H9 (cell line): ENCODE measurements at regions not wholly inside any gene's neighbourhood (a gene's known extent, or its start where the extent isn't known, plus 50 kb on each side); places are given as distances from the start of the nearest gene placed in this dataset.

ENCODE experiments used
- DNase-seq: peaks from one replicate; pipeline ENCODE4 v3.0.0-alpha.2; 2017
- H2AFZ ChIP-seq: one replicate; pipeline ENCODE4 v1.6.1; 2013; ENCODE audit warnings: mild to moderate bottlenecking, low read length, control low read depth, moderate library complexity
- H2AK5ac ChIP-seq: 2 replicates; pipeline ENCODE4 v1.6.1; 2013; ENCODE audit warnings: low read length, control low read depth, mixed read lengths; ENCODE audit not compliant: insufficient read length
- H2BK120ac ChIP-seq: one replicate; pipeline ENCODE4 v1.6.1; 2013; ENCODE audit warnings: low read depth, mild to moderate bottlenecking, low read length, control low read depth, inconsistent platforms; ENCODE audit not compliant: poor library complexity, severe bottlenecking
- H2BK12ac ChIP-seq: 2 replicates; pipeline ENCODE4 v1.6.1; 2013; ENCODE audit warnings: low read length, control low read depth, mixed read lengths, low read depth; ENCODE audit not compliant: insufficient read length
- H2BK15ac ChIP-seq: 2 replicates; pipeline ENCODE4 v1.6.1; 2013; ENCODE audit warnings: low read depth, low read length, control low read depth
- H2BK20ac ChIP-seq: one replicate; pipeline ENCODE4 v1.6.1; 2013; ENCODE audit warnings: low read depth, mild to moderate bottlenecking, low read length, control low read depth, inconsistent platforms; ENCODE audit not compliant: poor library complexity, severe bottlenecking
- H2BK5ac ChIP-seq: 2 replicates; pipeline ENCODE4 v1.6.1; 2013; ENCODE audit warnings: low read length, control low read depth, mixed read lengths; ENCODE audit not compliant: insufficient read length
- H3K14ac ChIP-seq: 2 replicates; pipeline ENCODE4 v1.6.1; 2013; ENCODE audit warnings: low read length, control low read depth; ENCODE audit not compliant: insufficient read depth
- H3K18ac ChIP-seq: 2 replicates; pipeline ENCODE4 v1.6.1; 2013; ENCODE audit warnings: low read depth, mild to moderate bottlenecking, mixed read lengths, low read length, control low read depth; ENCODE audit not compliant: insufficient read length
- H3K23ac ChIP-seq: 2 replicates; pipeline ENCODE4 v1.6.1; 2013; ENCODE audit warnings: low read length, control low read depth, mixed read lengths, low read depth; ENCODE audit not compliant: insufficient read length
- H3K23me2 ChIP-seq: 2 replicates; pipeline ENCODE4 v1.6.1; 2013; ENCODE audit warnings: low read depth, mild to moderate bottlenecking, mixed read lengths, low read length, control low read depth; ENCODE audit not compliant: insufficient read length, poor library complexity, severe bottlenecking
- H3K27ac ChIP-seq: 2 replicates; pipeline ENCODE4 v1.5.1; 2013; ENCODE audit warnings: low read length, control low read depth, mixed read lengths, low read depth; ENCODE audit not compliant: insufficient read length
- H3K27me3 ChIP-seq: 2 replicates; pipeline ENCODE4 v1.6.1; 2013; ENCODE audit warnings: low read length, control low read depth, inconsistent platforms; ENCODE audit not compliant: insufficient read depth
- H3K4ac ChIP-seq: 2 replicates; pipeline ENCODE4 v1.6.1; 2013; ENCODE audit warnings: low read depth, mild to moderate bottlenecking, control low read depth, inconsistent platforms, low read length, moderate library complexity
- H3K4me1 ChIP-seq: 2 replicates; pipeline ENCODE4 v1.6.1; 2013; ENCODE audit warnings: low read length, control low read depth, inconsistent platforms; ENCODE audit not compliant: insufficient read depth
- H3K4me2 ChIP-seq: 2 replicates; pipeline ENCODE4 v1.6.1; 2013; ENCODE audit warnings: low read length, control low read depth, mixed read lengths; ENCODE audit not compliant: insufficient read length, insufficient read depth
- H3K56ac ChIP-seq: 2 replicates; pipeline ENCODE4 v1.6.1; 2013; ENCODE audit warnings: low read depth, mild to moderate bottlenecking, mixed read lengths, low read length, control low read depth; ENCODE audit not compliant: insufficient read length
- H3K79me1 ChIP-seq: 2 replicates; pipeline ENCODE4 v1.6.1; 2013; ENCODE audit warnings: low read depth, mild to moderate bottlenecking, moderate library complexity, low read length, control low read depth, inconsistent platforms; ENCODE audit not compliant: insufficient read depth, poor library complexity, severe bottlenecking
- H3K79me2 ChIP-seq: 2 replicates; pipeline ENCODE4 v1.6.1; 2013; ENCODE audit warnings: low read length, control low read depth, inconsistent platforms; ENCODE audit not compliant: insufficient read depth
- H3K9ac ChIP-seq: 2 replicates; pipeline ENCODE4 v1.6.1; 2013; ENCODE audit warnings: low read length, control low read depth, mixed read lengths; ENCODE audit not compliant: insufficient read length; ENCODE audit errors: extremely low read depth
- H3K9me3 ChIP-seq: one replicate; pipeline ENCODE4 v1.6.1; 2013; ENCODE audit warnings: low read depth, low read length, inconsistent platforms; ENCODE audit not compliant: control insufficient read depth
- H3T11ph ChIP-seq: one replicate; pipeline ENCODE4 v1.6.1; 2013; ENCODE audit warnings: mild to moderate bottlenecking, low read length, control low read depth, inconsistent platforms
- H4K20me1 ChIP-seq: one replicate; pipeline ENCODE4 v1.6.1; 2013; ENCODE audit not compliant: control insufficient read depth, insufficient read length, insufficient read depth
- H4K5ac ChIP-seq: 2 replicates; pipeline ENCODE4 v1.6.1; 2013; ENCODE audit warnings: low read depth, mild to moderate bottlenecking, mixed read lengths, low read length, control low read depth; ENCODE audit not compliant: insufficient read length
- H4K8ac ChIP-seq: replicated peaks from 2 replicates; pipeline ENCODE4 v1.6.1; 2013; ENCODE audit warnings: low read length, control low read depth, mixed read lengths, low read depth; ENCODE audit not compliant: insufficient read length
- H4K91ac ChIP-seq: 2 replicates; pipeline ENCODE4 v1.6.1; 2013; ENCODE audit warnings: low read depth, mild to moderate bottlenecking, moderate library complexity, mixed read lengths, low read length, control low read depth; ENCODE audit not compliant: insufficient read length
- H3K27ac Mint-ChIP-seq, 3 experiments: 2 replicates in 2 of 3; 3 replicates in 1 of 3; pipeline ENCODE4 v1.8.0; 2020 to 2021; ENCODE audit warnings: mixed read lengths in 3 of 3, mild to moderate bottlenecking in 1 of 3, moderate library complexity in 1 of 3
- H3K27me3 Mint-ChIP-seq: 2 replicates; pipeline ENCODE4 v1.8.0; 2021; ENCODE audit warnings: low read depth, mild to moderate bottlenecking, moderate library complexity, mixed read lengths
- H3K36me3 Mint-ChIP-seq, 3 experiments: 2 replicates in 2 of 3; 3 replicates in 1 of 3; pipeline ENCODE4 v1.8.0; 2020 to 2021; ENCODE audit warnings: low read depth in 3 of 3, mixed read lengths in 3 of 3; ENCODE audit not compliant: insufficient read depth in 1 of 3
- H3K4me1 Mint-ChIP-seq, 2 experiments: 2 replicates each; pipeline ENCODE4 v1.8.0; 2020; ENCODE audit warnings: mixed read lengths in 2 of 2
- H3K4me3 Mint-ChIP-seq, 2 experiments: 2 replicates in 1 of 2; 3 replicates in 1 of 2; pipeline ENCODE4 v1.8.0; 2020 to 2021; ENCODE audit warnings: mild to moderate bottlenecking in 2 of 2, mixed read lengths in 2 of 2, moderate library complexity in 1 of 2
- H3K9me3 Mint-ChIP-seq, 2 experiments: 2 replicates in 1 of 2; 3 replicates in 1 of 2; pipeline ENCODE4 v1.8.0; 2020; ENCODE audit warnings: mild to moderate bottlenecking in 2 of 2, mixed read lengths in 2 of 2, moderate library complexity in 1 of 2
- CTCF ChIP-seq: fragments of 200-600 bp; sonication (generic); conservative IDR thresholded peaks from 3 replicates; pipeline ENCODE4 v1.8.0; 2021; ENCODE audit warnings: antibody characterized with exemption, mild to moderate bottlenecking
- WGBS: extraction: QIAGEN DNeasy Blood & Tissue Kit; methylation state at CpG from one replicate; pipeline ENCODE4 v1.1.7; 2013; ENCODE audit warnings: missing lambda C conversion rate, low lambda C conversion rate, mixed read lengths; ENCODE audit not compliant: insufficient read length; ENCODE audit errors: extremely low coverage; 5-methylcytosine and 5-hydroxymethylcytosine counted together

GRCh38 chr2:21892140-21892539 lies 768.4 kb downstream of the TDRD15 start:
- H3K9ac ChIP-seq: no peak overlapping the region
- H3K4ac ChIP-seq: no peak overlapping the region
- H4K5ac ChIP-seq: no peak overlapping the region
- no peaks in the 10 kb centered on the region for H3K79me2 ChIP-seq
- Mint-ChIP-seq H3K4me3 (no peak overlapping the region), H3K27ac (no peak overlapping the region), H3K36me3 (no peaks in the 10 kb centered on the region), H3K27me3 (peaks cover 2% of the 10 kb centered on the region; the same call in 1 of the 2 replicates), H3K9me3 (no peaks in the 10 kb centered on the region), H3K4me1 (0 out of 4 replicates have a peak, but pooled peaks cover 0 to 2% of the 10 kb centered on the region in 2 experiments)
- no peak for DNase-seq
- H4K8ac ChIP-seq: no peak overlapping the region
- no peaks in the 10 kb centered on the region for H4K20me1 ChIP-seq
- no peak overlapping the region for H2AFZ ChIP-seq
- no peak overlapping the region for H3T11ph ChIP-seq
- no peak overlapping the region for H4K91ac ChIP-seq
- H2BK12ac ChIP-seq: no peak overlapping the region
- H3K23me2 ChIP-seq: no peaks in the 10 kb centered on the region
- TF ChIP-seq CTCF: no peak
- H2BK5ac ChIP-seq: no peak overlapping the region
- no peak overlapping the region for H3K23ac ChIP-seq
- no peak overlapping the region for H2BK15ac ChIP-seq
- no peak overlapping the region for H2BK120ac ChIP-seq
- no peak overlapping the region for H3K4me2 ChIP-seq
- no peak overlapping the region for H3K27ac ChIP-seq
- no peaks in the 10 kb centered on the region for H3K9me3 ChIP-seq
- H3K4me1 ChIP-seq: no peaks in the 10 kb centered on the region
- no peaks in the 10 kb centered on the region for H3K79me1 ChIP-seq
- H3K56ac ChIP-seq: no peak overlapping the region
- H3K14ac ChIP-seq: no peak overlapping the region
- WGBS: no CpG with 5 or more reads among the region's 8 CpGs
- no peaks in the 10 kb centered on the region for H3K27me3 ChIP-seq
- no peak overlapping the region for H2BK20ac ChIP-seq
- no peak overlapping the region for H2AK5ac ChIP-seq
- no peak overlapping the region for H3K18ac ChIP-seq
